DMS 273 treated with DMSO at 0.1 percent for 48 hours (cell line): ENCODE measurements at regions not wholly inside any gene's neighbourhood (a gene's known extent, or its start where the extent isn't known, plus 50 kb on each side); places are given as distances from the start of the nearest gene placed in this dataset.
"Not testable (repeated sequence)": the region's sequence is repeated elsewhere in the genome, so short reads cannot be mapped to it uniquely, and the experiment has no call there.

Experiments
- DNase-seq: peaks from one replicate; lab custom pipeline; 2025; lab: John Stamatoyannopoulos, UW

- DNase-seq: no peak
Observed at GRCh38 chr5:42074353-42074752, 149.3 kb downstream of the FBXO4 start.

DNA sequence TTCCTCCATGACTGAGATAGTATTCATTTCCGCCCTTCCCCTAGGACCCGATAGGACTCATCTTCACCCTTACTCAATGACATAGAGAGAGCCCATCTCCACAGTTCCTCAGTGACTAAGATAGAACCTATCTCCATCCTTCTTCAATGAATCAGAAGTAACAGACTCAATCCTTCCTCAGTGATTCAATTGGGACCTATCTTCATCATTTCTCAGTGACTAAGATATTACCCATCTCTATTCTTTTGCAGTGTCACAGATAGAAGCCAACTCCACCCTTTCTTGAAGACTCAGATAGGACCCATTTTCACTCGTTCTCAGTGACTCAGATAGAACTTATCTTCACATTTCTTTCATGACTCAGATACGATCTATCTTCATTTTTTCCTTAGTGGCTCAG is 164.6 kb downstream of the FBXO4 start:
- no peak for DNase-seq

GRCh38 chr5:42090162-42090561 is 165.1 kb downstream of the FBXO4 start:
- DNase-seq: no peak

DNA sequence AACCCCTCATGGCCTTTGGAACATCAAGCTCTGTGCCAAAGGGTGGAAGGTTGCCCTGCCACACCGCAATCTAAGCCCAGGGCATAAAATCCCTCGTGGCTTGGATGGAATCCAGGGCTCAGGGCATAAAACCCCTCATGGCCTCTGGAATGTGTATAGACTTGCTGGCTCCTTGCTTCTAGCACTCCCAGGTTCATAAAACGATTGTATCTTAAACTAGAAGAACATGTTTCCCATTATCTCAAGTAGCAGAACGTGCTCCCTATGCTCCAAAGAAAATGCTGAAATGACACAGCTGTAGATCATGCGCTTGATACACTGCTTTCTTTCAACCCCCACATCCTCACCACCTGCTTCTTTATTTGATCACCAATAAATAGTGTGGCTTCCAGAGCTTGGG is 174.8 kb downstream of the FBXO4 start:
- DNase-seq: not testable (repeated sequence)

DNA sequence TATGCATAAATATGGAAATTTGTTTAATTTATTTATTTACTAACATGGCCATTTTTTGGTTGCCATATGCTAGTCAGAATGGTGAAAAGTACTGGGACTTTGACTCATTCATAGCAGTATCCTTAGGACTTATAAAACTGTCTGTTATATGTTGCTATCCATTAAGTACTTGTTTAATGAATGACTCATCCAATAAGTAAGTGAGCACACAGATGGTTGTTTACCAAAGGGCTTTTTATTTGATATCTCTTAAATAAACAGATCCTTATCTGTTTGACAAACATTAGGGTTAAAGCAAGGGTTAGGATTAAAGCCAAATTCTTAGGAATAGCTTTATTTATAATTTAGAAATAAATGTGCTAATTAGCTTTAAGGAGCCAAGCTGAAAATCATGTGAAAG is 183.4 kb downstream of the FBXO4 start:
- no peak for DNase-seq

DNA sequence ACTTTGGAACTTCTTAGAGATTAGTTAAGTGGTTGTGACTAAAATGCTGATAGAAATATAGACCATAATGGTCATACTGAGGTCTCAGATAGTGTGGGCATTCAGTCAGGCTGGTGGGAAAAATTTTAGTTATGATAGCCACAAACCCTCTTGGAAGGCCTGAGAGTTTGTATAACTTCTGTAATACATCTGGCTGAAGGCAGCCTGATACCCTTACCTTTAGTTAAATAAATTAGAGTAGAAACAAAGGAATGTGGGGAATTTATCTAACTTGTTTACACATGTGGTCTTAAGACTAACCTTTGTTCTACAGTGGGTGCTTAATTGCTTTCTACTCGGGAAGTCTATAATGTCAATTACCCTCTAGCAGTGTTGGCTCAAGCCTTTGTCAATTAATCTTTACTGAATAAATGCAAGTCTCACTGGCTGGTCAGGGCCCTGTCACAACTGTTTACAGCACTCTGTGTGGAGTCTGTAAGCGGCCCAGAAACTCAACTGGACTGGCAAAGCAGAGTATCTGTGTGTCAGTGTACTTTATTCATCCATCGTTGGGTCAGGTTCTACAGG is 184.0 kb downstream of the FBXO4 start:
- no peak for DNase-seq

- DNase-seq: not testable (repeated sequence)
Observed at GRCh38 chr5:42115721-42116120, 190.6 kb downstream of the FBXO4 start.

GRCh38 chr5:42120070-42120469 is 195.0 kb downstream of the FBXO4 start:
- DNase-seq: no peak

- DNase-seq: no peak
Observed at GRCh38 chr5:42121401-42121800, 196.3 kb downstream of the FBXO4 start.

DNA sequence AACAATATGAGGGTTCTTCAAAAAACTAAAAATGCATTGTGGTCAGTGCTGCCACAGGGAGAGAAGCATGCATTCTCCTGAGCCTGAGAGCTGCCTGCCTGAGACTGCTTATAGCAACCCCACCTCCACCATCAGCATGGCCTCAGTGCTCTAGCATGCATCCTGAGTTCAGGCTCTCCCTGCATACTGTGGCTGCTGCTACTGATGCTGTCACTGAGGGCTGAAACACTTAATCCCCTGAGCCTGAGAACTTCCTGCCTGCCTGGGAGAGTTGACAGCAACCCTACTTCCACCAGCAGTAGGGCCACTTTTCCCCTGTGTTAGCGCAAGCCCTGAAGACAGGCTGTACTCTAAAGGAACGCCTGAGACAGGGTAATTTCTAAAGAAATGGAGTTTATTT is 206.0 kb downstream of the FBXO4 start:
- no peak for DNase-seq

- no peak for DNase-seq
Observed at GRCh38 chr5:42143361-42143760, 218.3 kb downstream of the FBXO4 start.

DNA sequence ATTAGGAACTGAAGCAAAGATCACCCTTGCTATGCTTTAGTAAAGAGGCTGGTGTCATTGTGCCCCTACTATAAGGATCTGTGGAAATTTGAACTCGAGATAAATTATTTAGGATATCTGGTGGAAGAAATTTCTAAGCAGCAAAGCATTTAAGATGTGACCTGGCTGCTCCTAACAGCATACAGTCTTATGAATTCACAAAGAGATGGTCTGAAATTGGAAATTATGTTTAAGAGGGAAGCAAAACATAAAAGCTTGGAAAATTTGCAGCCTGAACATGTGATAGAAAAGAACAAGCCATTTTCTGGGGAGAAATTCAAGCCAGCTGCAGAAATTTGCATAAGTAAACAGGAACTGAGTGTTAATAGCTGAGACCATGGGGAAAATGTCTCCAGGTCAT is 223.7 kb downstream of the FBXO4 start:
- DNase-seq: no peak

DNA sequence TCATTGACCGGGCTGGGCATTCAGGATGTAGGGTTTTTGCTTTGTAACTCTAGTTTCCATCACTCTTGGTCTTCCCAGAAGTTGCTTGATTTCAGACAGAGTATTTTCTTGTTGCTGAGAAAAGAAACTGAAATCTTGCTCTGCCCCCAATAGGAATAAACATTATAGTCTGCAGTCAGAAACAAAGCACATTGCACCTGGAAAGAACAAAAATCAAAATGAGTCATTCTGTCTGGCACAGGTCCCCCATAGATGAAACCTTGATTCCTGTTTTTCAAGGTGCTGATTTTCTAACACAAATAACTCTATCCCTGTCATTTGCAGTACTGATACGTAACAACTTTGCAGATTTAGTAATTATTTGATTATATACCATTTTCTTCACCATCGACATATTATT is 232.1 kb downstream of the FBXO4 start:
- DNase-seq: no peak

DNA sequence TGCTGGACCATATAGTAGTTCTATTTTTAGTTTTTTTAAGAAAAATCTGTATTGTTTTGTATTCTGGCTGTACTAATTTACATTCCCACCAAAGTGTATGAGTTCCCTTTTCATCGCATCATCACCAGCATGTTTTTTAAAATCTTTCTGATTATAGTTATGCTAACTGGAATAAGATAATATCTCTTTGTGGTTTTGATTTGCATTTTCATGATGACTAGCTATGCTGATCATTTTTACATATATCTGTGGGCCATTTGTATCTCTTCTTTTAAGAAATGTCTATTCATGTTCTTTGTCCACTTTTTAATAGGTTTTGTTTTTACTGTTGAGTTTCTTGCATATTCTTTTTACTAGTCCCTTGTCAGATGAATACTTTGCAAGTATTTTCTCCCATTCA is 238.0 kb downstream of the FBXO4 start:
- no peak for DNase-seq

- no peak for DNase-seq
Observed at GRCh38 chr5:42168091-42168670, 243.1 kb downstream of the FBXO4 start.

GRCh38 chr5:42176118-42176517 is 247.1 kb upstream of the GHR start:
- not testable (repeated sequence) for DNase-seq

DNA sequence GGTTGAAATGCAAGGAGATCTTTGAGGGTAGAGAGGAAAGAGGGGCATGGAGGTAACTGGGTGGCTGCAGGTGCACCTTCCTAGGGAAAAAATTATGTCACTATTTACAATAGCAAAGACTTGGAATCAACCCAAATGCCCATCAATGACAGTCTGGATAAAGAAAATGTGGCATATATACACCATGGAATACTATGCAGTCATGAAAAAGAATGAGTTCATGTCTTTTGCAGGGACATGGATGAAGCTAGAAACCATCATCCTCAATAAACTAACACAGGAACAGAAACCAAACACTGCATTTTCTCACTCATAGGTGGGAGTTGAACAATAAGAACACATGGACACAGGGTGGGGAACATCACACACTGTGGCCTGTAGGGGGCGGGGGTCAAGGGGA is 243.4 kb upstream of the GHR start:
- DNase-seq: not testable (repeated sequence)

DNA sequence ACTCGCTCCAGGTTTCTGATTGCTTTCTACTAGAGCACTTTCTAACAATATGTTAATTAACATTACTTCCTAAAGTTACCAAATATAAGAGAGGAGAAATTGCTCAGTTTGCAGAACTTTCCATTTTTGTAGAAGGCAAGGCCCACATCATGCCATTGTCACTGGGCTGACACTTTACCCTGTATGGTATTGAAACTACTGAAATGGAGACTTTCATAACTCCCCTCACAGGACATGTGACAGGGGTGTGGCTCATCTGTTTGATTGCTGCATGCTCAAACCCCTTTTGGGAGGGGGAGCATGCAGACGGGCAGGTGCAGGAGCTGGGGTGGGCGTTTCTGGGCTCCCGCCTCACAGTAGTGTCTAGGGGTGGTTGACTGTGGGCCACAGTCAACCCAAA is 206.3 kb upstream of the GHR start:
- no peak for DNase-seq

GRCh38 chr5:42217791-42218190 is 205.4 kb upstream of the GHR start:
- DNase-seq: no peak

- DNase-seq: no peak
Observed at GRCh38 chr5:42225009-42225408, 198.2 kb upstream of the GHR start.

DNA sequence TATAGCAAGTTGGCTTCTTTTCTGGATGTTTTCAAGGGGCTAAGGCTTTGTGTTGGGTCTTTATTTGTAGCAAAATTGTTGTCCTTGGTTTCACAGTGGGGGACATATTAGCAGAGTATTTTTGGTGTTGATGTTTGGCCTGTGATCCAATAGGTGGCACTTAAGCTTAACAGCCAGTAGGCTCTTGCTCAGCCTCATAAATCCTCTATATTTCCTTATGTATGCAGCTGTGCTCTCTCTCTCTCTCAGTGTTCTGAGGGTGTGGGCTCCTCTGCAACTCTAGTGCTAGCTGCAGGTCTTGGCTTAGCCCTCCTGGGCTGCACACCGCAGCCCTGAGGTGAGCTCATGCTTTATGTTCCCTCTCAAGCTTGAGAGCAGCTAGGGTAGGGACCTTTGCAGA is 195.0 kb upstream of the GHR start:
- DNase-seq: no peak

- no peak for DNase-seq
Observed at GRCh38 chr5:42230839-42231238, 192.4 kb upstream of the GHR start.

GRCh38 chr5:42235241-42235640 is 188.0 kb upstream of the GHR start:
- no peak for DNase-seq

DNA sequence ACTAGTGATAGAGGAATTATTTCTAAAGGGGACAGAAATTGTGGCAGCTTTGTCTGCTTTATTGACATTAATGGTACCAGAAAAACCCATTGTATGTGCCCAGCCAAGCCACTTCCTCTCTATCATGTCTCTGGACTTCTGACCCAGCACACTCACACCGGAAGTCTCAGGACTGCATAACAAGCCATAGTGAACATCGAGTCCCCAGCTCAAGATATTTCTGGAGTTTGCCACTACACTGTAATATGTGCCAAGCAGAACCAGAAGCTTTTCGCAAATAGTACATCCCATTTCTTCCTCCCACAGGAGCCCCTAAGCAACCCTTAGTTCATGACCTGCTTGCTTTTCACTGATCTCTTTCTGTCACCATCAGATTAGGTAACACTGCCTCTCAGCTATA is 187.4 kb upstream of the GHR start:
- no peak for DNase-seq
